ENCODE measurements at regions not wholly inside any gene's neighbourhood (a gene's known extent, or its start where the extent isn't known, plus 50 kb on each side); places are given as distances from the start of the nearest gene placed in this dataset.
"Not testable (repeated sequence)": the region's sequence is repeated elsewhere in the genome, so short reads cannot be mapped to it uniquely, and the experiment has no call there.

- Histone ChIP-seq H3K27ac (no peak overlapping the region), H3K27me3 (no peaks in the 10 kb centered on the region), H3K4me1 (no peaks in the 10 kb centered on the region), H3K4me3 (no peak overlapping the region), H3K36me3 (no peaks in the 10 kb centered on the region), H3K9me3 (no peaks in the 10 kb centered on the region)
- no peak for DNase-seq
- intact Hi-C loops (cut with DNase I; ENCODE audit: low total_unique reads): no loop called here
- TF ChIP-seq POLR2A (IDR thresholded peaks at IDR 0.05): no peak
- TF ChIP-seq CTCF (IDR thresholded peaks at IDR 0.05): no peak
Measured at GRCh38 chr7:94149789-94150545, 145.8 kb upstream of the BET1 start.

- no peak overlapping the region for H3K4me3 ChIP-seq
- no peak for TF ChIP-seq POLR2A (IDR thresholded peaks at IDR 0.05)
- TF ChIP-seq CTCF (IDR thresholded peaks at IDR 0.05): no peak
- intact Hi-C loops (cut with DNase I; ENCODE audit: low total_unique reads): no loop called here
- H3K27ac ChIP-seq: no peak overlapping the region
- no peaks in the 10 kb centered on the region for H3K9me3 ChIP-seq
- H3K27me3 ChIP-seq: no peaks in the 10 kb centered on the region
- no peaks in the 10 kb centered on the region for H3K36me3 ChIP-seq
- no peak for DNase-seq
- H3K4me1 ChIP-seq: no peaks in the 10 kb centered on the region
Measured at GRCh38 chr7:94154182-94154581, 150.0 kb upstream of the BET1 start.

- Histone ChIP-seq H3K9me3 (no peaks in the 10 kb centered on the region), H3K36me3 (no peaks in the 10 kb centered on the region), H3K4me3 (no peak overlapping the region), H3K27me3 (no peaks in the 10 kb centered on the region), H3K4me1 (no peaks in the 10 kb centered on the region), H3K27ac (no peak overlapping the region)
- no peak for TF ChIP-seq CTCF (IDR thresholded peaks at IDR 0.05)
- no peak for TF ChIP-seq POLR2A (IDR thresholded peaks at IDR 0.05)
- DNase-seq: no peak
- intact Hi-C loops (cut with DNase I; ENCODE audit: low total_unique reads): no loop called here
Measured at GRCh38 chr7:94154858-94155257, 150.7 kb upstream of the BET1 start.

GRCh38 chr7:94157659-94158306, 153.6 kb upstream of the BET1 start:
- H3K36me3 ChIP-seq; intact Hi-C loops (cut with DNase I; ENCODE audit: low total_unique reads); H3K27ac ChIP-seq; H3K4me3 ChIP-seq; H3K9me3 ChIP-seq; H3K27me3 ChIP-seq; H3K4me1 ChIP-seq; DNase-seq: not testable (repeated sequence)

- intact Hi-C loops (cut with DNase I; ENCODE audit: low total_unique reads): no loop called here
- Histone ChIP-seq H3K36me3 (no peaks in the 10 kb centered on the region), H3K27ac (no peak overlapping the region), H3K9me3 (peaks cover 0 to 2% of the 10 kb centered on the region in 2 donors), H3K27me3 (no peaks in the 10 kb centered on the region), H3K4me3 (no peak overlapping the region), H3K4me1 (no peaks in the 10 kb centered on the region)
- DNase-seq: no peak
- no peak for TF ChIP-seq POLR2A (IDR thresholded peaks at IDR 0.05)
- no peak for TF ChIP-seq CTCF (IDR thresholded peaks at IDR 0.05)
Measured at GRCh38 chr7:94160719-94161435, 156.7 kb upstream of the BET1 start.

All from uterus (tissue), 3 donors.